Right lobe of liver (tissue), 6 donors: ENCODE measurements at regions not wholly inside any gene's neighbourhood (a gene's known extent, or its start where the extent isn't known, plus 50 kb on each side); places are given as distances from the start of the nearest gene placed in this dataset.

ENCODE experiments used
- ATAC-seq, 4 donors: fragments of 200-7000 bp; cut with Tn5 transposase; one replicate each; pipeline ENCODE4 v1.9.1; 2020; ENCODE audit warnings: mild to moderate bottlenecking in 4 of 4, moderate library complexity in 4 of 4
- DNase-seq, 3 donors: peaks; one replicate each; pipeline ENCODE4 v3.0.0-alpha.2; 2020
- H3K27ac ChIP-seq, 3 donors: fragments of 200-600 bp; one replicate each; pipeline ENCODE4 v1.8.0; 2022
- H3K27me3 ChIP-seq, 2 donors: fragments of 200-600 bp; one replicate each; pipeline ENCODE4 v1.8.0; 2022
- H3K36me3 ChIP-seq, 4 donors: fragments of 200-600 bp; sonication (generic) in 1 of 4; one replicate each; pipeline versions ENCODE4 v1.5.1 to v1.8.0; 2017 to 2022; ENCODE audit warnings: control low read depth in 1 of 4
- H3K4me1 ChIP-seq, 4 donors: fragments of 200-600 bp; sonication (generic) in 1 of 4; one replicate each; pipeline versions ENCODE4 v1.5.1 to v1.8.0; 2017 to 2022; ENCODE audit warnings: control low read depth in 1 of 4
- H3K4me3 ChIP-seq, 3 donors: fragments of 200-600 bp; one replicate each; pipeline ENCODE4 v1.8.0; 2022
- H3K9me3 ChIP-seq, 4 donors: fragments of 200-600 bp; sonication (generic) in 1 of 4; one replicate each; pipeline versions ENCODE4 v1.5.1 to v1.8.0; 2017 to 2022; ENCODE audit warnings: control low read depth in 1 of 4
- POLR2A ChIP-seq: fragments of 450-650 bp; IDR thresholded peaks from one replicate; pipeline ENCODE4 v1.6.1; 2017; ENCODE audit warnings: antibody characterized with exemption, mild to moderate bottlenecking
- WGBS: methylation state at CpG from one replicate; pipeline ENCODE4 v1.1.6; 2018; ENCODE audit warnings: low coverage, low lambda C conversion rate; ENCODE audit not compliant: insufficient coverage; ENCODE audit errors: missing lambda C conversion rate; 5-methylcytosine and 5-hydroxymethylcytosine counted together
- intact Hi-C, 2 donors: fragments of 100-400 bp; cut with DNase I; formaldehyde crosslinking; loops; one replicate each; pipeline versions ENCODE4 v1.11.2 to v1.14.1; 2022
- TF ChIP-seq, protein P1 (sequence below), 4 donors: fragments of 200-600 bp in 3 of 4; fragments of 450-650 bp in 1 of 4; IDR thresholded peaks; one replicate each; pipeline versions ENCODE4 v1.5.1 to v1.8.0; 2016 to 2022; ENCODE audit warnings: antibody characterized with exemption in 4 of 4, mild to moderate bottlenecking in 2 of 4
- donor health status: DM: no; HTN: yes; CAD: no.
- donor health status: DM: no; HTN: no; CAD: no.
- donor health status: DM: no; HTN: no; CAD: no.
- donor health status: DM: no; HTN: yes; CAD: no.
- donor health status: DM: no; HTN: yes; CAD: no.

DNA sequence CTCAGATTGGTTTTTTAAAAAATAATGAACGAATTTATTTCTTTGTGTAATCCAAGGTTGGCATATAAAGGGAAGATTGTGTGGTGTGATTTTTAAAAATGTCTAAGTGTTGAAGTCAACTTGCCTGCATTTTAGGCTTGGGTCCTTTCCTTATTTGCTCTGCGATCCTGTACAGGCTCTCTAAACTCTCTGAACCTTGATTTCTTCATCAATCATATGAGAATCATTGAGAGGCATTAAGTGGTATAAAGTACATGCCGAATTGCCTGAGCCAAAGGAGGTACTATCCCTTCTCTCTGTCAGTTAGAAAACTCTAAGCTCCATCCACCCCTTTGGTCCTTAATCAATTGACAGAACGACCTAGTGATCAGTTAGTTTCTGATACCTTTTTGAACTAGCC is 440.4 kb upstream of the MEX3C start:
- intact Hi-C loops: no loop called here
- DNase-seq (no peak), ATAC-seq (no peak)
- H3K27ac ChIP-seq: no peak overlapping the region
- H3K27me3 ChIP-seq: no peaks in the 10 kb centered on the region
- H3K4me3 ChIP-seq: no peak overlapping the region
- 47% methylated on average over 4 of the region's 4 CpGs for WGBS
- H3K9me3 ChIP-seq: peaks cover 0 to 3% (median 0%) of the 10 kb centered on the region in 4 donors
- H3K4me1 ChIP-seq: no peaks in the 10 kb centered on the region
- no peaks in the 10 kb centered on the region for H3K36me3 ChIP-seq
- TF ChIP-seq, protein P1, sequence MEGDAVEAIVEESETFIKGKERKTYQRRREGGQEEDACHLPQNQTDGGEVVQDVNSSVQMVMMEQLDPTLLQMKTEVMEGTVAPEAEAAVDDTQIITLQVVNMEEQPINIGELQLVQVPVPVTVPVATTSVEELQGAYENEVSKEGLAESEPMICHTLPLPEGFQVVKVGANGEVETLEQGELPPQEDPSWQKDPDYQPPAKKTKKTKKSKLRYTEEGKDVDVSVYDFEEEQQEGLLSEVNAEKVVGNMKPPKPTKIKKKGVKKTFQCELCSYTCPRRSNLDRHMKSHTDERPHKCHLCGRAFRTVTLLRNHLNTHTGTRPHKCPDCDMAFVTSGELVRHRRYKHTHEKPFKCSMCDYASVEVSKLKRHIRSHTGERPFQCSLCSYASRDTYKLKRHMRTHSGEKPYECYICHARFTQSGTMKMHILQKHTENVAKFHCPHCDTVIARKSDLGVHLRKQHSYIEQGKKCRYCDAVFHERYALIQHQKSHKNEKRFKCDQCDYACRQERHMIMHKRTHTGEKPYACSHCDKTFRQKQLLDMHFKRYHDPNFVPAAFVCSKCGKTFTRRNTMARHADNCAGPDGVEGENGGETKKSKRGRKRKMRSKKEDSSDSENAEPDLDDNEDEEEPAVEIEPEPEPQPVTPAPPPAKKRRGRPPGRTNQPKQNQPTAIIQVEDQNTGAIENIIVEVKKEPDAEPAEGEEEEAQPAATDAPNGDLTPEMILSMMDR (IDR thresholded peaks at IDR 0.05): no peak
- no peak for TF ChIP-seq POLR2A

DNA sequence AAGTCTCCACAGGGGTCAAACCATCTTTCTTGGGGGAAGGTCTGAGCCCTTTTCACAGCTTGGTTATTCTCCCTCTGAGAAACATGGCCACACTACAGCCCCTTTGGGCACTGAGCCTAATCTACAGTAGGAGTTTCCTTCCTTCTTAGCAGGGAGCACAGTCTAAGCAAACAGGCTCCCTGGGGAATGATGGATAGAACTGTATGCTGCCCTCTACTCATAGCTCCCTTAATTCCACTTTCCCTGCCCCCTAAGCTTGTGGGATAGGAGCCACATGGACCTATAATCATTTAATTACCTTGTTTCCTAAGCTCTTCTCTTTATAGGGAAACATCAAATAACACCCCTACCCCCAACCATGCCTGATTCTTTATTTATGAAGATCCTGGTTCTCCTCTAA is 442.1 kb upstream of the MEX3C start:
- Histone ChIP-seq H3K27ac (no peak overlapping the region), H3K4me1 (no peaks in the 10 kb centered on the region), H3K27me3 (no peaks in the 10 kb centered on the region), H3K4me3 (no peak overlapping the region), H3K36me3 (no peaks in the 10 kb centered on the region), H3K9me3 (peaks cover 0 to 3% (median 0%) of the 10 kb centered on the region in 4 donors)
- no peak for DNase-seq
- no peak for TF ChIP-seq POLR2A
- TF ChIP-seq, protein P1 (IDR thresholded peaks at IDR 0.05): no peak
- ATAC-seq: no peak
- intact Hi-C loops: no loop called here

DNA sequence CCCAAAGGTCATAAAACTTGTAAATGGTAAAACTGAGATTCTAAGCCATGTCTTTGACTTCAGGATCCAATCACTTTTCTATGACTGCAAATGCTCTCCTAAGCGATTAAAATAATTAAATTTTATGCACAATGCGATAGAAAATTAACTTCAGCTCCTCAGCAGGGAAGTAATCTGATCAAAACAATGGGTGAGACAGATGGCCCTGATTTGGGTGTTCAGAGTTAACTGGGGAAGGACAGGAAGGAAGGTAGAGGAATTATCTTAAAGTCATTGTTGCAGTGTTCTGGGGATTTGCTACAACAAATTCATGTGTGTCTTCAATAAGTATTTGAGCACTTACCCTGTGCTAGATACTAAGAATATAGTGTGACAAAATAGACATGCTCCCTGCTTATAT is 446.0 kb upstream of the MEX3C start:
- DNase-seq: no peak
- no peaks in the 10 kb centered on the region for H3K4me1 ChIP-seq
- no peak overlapping the region for H3K4me3 ChIP-seq
- H3K27me3 ChIP-seq: no peaks in the 10 kb centered on the region
- TF ChIP-seq, protein P1 (IDR thresholded peaks at IDR 0.05): no peak
- H3K9me3 ChIP-seq: no peaks in the 10 kb centered on the region
- no peaks in the 10 kb centered on the region for H3K36me3 ChIP-seq
- no peak for ATAC-seq
- no peak overlapping the region for H3K27ac ChIP-seq
- intact Hi-C loops: no loop called here
- 72% methylated on average over 2 of the region's 2 CpGs for WGBS

DNA sequence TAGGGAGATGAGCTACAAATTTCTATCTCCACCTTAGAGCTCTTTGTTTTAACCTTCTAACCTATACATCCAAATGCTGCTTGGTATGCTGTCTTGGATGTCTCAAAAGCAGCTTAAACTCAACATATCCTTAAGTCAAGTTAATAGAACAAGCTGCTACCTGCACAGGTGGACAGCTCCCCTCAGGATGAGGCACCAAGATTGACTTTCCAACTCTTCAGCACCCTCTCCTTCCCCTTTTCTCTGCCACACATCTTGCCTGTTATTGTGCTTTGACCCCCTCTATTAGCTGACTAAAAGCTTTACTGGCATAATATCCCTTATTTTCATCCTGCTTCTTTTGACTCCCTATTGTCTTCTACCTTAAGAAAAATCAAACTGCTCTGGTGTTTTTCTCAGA is 448.1 kb upstream of the MEX3C start:
- H3K36me3 ChIP-seq: no peaks in the 10 kb centered on the region
- no peaks in the 10 kb centered on the region for H3K9me3 ChIP-seq
- intact Hi-C loops: no loop called here

DNA sequence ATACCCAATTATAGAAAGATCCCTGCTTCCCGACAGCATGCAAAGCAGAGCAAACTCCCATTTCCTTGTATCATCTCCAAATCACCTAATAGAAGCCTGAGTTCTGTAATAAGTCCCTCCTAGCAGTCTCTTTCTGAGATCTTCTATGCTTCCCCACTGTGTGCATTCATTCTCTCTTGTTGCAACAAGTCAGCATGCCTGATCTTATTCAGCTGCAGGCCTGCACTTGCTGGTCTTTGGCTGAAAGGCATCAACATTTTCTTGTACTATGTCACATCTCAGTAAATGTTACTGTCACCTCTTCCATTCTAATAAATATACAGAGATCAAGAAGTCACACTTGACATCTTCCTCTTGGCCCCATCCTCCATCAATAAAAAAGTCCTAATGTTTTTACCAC is 449.9 kb upstream of the MEX3C start:
- TF ChIP-seq, protein P1 (IDR thresholded peaks at IDR 0.05): no peak
- no peak for TF ChIP-seq POLR2A
- Histone ChIP-seq H3K27me3 (no peaks in the 10 kb centered on the region), H3K36me3 (no peaks in the 10 kb centered on the region), H3K4me3 (no peak overlapping the region), H3K9me3 (no peaks in the 10 kb centered on the region), H3K27ac (no peak overlapping the region), H3K4me1 (no peaks in the 10 kb centered on the region)
- ATAC-seq (no peak), DNase-seq (no peak)
- WGBS: 83% methylated on average over 1 of the region's 1 CpG
- intact Hi-C loops: no loop called here

More for the DNA sequence above, 448.1 kb upstream of the MEX3C start:
- ATAC-seq (no peak), DNase-seq (no peak)
- H3K4me3 ChIP-seq: no peak overlapping the region
- no peaks in the 10 kb centered on the region for H3K4me1 ChIP-seq
- no peak for TF ChIP-seq POLR2A
- TF ChIP-seq, protein P1 (IDR thresholded peaks at IDR 0.05): no peak
- no peaks in the 10 kb centered on the region for H3K27me3 ChIP-seq
- H3K27ac ChIP-seq: no peak overlapping the region
